HG03039 (cell line): ENCODE measurements at regions not wholly inside any gene's neighbourhood (a gene's known extent, or its start where the extent isn't known, plus 50 kb on each side); places are given as distances from the start of the nearest gene placed in this dataset.
"Not testable (repeated sequence)": the region's sequence is repeated elsewhere in the genome, so short reads cannot be mapped to it uniquely, and the experiment has no call there.

Experiments used
- ATAC-seq: cut with Tn5 transposase; IDR thresholded peaks from one replicate; pipeline ENCODE4 v1.9.1; 2021; ENCODE audit warnings: mild to moderate bottlenecking, moderate library complexity; ENCODE audit not compliant: unreplicated experiment

DNA sequence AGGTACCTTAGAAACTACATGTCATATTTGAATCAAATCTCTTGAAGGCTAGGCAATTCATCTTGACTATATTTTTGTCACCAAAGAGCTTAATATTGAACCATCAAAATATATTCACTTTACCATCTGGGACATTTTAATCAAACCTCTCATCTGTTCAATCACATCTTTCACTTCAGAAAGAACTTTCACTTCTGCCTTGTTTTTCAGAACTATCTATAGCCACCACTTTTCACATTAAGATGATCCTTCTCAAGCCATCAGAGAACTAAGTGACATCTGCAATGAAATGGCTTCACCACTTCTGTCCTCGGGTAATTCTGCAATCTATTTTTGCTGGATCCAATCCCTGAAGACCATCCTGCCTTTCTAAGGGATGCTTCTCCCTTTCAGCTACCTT lies 57.8 kb downstream of the OR2B2 start:
- ATAC-seq, result no peak

DNA sequence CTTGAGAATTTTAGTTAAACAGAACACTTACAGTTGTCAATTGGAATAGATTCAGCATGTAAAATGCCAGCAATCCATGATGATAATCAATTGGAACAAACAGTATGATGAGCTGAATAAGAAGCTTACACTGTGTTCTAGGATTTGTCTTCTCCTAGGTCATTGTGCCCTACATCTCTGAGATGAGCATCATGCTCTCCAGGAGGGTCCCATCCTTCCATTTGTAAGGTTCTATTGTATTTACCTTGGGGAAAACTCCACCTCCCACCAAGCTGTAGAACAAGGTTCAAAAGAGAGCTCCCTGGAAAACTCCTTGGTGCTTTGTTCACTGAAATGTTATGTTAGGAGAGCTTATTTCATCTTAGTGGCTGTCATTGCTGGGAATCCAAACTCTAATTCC lies 60.8 kb downstream of the OR2B2 start:
- no peak for ATAC-seq

DNA sequence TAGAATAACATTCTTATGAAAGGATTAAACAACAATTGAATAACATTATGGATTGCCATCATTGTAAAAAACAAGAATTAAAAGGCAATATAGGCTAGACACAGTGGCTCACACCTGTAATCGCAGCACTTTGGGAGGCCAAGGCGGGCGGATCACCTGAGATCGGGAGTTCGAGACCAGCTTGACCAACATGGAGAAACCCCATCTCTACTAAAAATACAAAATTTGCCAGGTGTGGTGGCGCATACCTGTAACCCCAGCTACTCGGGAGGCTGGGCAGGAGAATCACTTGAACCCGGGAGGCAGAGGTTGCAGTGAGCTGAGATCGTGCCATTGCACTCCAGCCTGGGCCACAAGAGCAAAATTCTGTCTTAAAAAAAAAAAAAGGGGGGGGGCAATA lies 63.2 kb downstream of the OR2B2 start:
- not testable (repeated sequence) for ATAC-seq

DNA sequence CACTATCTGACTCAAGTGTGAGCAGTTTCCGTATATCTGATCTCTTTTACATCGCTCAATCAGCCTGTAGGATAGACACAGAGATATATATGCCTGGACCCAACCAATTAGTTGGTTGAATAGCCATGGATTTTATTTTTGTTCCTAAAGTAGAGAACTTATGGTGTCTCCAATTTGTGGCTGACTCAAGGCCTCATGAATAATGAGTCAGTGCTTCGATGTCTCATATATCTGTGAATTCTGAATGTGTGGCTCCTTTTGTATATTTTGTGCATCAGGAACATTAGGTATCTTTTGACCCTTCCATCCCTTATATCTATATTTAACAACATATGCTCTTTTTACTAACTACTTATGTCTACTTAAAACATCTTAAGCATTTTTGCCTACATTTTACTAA lies 64.5 kb downstream of the OR2B2 start:
- ATAC-seq, result no peak

DNA sequence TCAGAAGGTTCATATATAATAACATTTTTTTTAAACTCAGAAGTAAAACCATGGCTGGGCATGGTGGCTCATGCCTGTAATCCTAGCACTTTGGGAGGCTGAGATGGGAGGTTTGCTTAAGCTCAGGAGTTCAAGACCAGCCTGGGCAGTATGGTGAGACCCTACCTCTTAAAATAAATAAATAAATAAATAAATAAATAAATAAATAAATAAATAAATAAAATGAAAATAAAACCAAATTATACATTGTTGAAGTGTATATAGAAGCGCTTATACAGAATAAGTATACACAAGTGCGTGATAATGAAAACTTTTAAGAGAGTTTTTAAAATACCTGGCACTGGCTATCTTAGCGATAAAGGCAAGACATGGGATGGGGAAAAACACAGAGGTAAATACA lies 71.6 kb downstream of the OR2B2 start:
- ATAC-seq, result no peak

DNA sequence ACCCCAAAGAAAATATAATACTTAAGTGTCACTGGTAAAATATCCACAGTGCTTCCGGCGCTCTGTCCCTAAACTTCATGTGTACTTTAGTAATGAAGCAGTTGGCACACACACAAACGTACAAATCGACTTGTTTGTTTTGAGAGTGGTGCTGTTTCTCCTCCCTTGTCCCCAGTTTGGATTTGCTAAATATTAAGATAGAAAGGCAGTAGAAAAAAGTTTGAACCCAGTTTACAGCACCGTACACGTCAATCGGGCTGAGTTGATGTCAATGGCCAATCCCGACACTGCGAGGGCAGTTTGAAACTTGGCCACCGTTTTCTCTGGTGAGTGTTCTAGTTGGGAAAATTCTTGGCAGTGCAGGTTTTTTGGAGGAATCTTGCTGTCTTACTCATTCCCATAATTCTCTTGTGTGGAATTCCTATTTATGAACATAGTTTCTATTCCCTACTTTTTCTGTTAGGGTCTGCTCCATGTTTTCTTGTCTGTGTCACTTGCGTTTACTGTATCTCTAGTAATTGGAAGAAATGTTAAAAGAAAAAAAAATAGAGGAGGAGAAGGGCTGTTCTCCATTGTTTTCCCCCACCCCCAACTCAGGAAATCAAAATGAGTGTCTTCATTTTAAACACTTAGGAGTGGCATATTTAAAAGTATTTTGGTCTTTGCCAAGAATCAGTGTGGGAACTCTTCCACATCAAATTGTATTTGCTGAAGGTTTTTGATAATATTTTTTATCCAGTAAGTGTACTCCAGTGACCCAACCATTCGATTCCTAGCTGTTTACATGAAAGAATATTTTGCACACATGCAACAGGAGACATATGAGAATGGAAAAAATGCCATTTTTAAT lies 72.3 kb downstream of the OR2B2 start:
- ATAC-seq, result no peak

DNA sequence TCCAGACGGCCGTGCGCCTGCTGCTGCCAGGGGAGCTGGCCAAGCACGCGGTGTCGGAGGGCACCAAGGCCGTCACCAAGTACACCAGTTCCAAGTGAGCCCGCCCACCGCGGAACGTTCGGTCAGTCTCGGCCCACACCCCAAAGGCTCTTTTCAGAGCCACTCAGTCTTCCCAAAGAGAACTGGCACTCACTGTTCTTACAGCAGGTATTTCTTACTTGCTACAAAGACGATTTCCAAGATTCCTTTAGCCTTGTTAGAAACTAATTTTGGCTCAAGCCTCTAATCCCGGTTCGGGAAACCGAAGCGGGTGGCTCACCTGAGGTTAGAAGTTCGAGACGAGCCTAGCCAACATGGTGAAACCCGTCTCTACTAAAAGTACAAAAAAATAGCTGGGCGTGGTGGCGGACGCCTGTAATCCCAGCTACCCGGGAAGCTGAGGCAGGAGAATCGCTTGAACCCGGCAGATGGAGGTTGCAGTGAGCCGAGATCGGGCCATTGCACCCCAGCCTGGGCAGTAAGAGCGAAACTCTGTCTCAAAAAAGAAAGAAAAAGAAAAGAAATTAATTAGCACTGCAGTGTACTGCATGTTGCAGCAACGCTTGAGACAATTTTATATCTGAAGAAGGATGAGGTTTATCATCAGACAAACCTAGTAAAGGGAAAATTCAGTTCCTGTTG lies 73.1 kb downstream of the OR2B2 start:
- ATAC-seq, result no peak

DNA sequence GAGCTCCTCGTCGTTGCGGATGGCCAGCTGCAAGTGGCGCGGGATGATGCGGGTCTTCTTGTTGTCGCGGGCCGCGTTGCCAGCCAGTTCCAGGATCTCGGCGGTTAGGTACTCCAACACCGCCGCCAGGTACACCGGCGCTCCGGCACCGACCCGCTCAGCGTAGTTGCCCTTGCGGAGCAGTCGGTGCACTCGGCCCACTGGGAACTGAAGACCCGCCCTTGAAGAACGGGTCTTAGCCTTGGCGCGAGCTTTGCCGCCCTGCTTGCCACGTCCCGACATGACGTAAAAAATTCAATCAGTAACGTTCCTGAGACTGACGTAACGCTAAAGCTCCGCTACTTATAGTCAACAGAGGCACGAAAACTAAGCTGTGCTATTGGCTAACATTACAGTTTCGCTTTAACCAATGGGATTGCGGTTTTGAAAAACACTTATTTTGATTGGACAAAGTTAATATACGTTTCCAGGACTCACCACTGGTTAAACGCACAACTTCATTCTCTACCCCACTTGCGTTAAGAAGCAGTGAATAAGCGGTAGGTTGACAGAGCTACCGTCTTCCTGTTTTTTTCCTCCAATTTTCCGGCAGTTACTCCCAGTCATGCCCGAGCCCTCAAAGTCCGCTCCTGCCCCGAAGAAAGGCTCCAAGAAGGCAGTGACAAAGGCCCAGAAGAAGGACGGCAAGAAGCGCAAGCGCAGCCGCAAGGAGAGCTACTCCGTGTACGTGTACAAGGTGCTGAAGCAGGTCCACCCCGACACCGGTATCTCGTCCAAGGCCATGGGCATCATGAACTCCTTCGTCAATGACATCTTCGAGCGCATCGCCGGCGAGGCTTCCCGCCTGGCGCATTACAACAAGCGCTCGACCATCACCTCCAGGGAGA lies 73.9 kb downstream of the OR2B2 start:
- peak; percentile 75 for ATAC-seq

DNA sequence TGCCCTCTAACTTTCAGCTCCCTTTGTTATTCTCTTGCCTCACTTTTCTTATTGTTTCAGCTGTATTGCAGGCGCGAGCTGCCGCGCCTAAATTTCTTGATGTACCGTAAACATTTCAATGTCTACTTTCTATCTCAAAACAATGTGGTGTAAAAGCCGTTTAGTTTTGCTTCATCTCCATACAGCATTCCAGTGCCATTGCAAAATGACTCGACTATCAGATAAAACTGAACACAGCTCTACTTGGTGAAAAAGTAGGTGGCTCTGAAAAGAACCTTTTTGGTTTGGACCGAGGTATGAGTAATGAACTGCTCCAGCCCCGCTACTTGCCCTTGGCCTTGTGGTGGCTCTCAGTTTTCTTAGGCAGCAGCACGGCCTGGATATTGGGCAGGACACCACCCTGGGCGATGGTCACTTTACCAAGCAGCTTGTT lies 74.6 kb downstream of the OR2B2 start:
- peak; percentile 9 for ATAC-seq

DNA sequence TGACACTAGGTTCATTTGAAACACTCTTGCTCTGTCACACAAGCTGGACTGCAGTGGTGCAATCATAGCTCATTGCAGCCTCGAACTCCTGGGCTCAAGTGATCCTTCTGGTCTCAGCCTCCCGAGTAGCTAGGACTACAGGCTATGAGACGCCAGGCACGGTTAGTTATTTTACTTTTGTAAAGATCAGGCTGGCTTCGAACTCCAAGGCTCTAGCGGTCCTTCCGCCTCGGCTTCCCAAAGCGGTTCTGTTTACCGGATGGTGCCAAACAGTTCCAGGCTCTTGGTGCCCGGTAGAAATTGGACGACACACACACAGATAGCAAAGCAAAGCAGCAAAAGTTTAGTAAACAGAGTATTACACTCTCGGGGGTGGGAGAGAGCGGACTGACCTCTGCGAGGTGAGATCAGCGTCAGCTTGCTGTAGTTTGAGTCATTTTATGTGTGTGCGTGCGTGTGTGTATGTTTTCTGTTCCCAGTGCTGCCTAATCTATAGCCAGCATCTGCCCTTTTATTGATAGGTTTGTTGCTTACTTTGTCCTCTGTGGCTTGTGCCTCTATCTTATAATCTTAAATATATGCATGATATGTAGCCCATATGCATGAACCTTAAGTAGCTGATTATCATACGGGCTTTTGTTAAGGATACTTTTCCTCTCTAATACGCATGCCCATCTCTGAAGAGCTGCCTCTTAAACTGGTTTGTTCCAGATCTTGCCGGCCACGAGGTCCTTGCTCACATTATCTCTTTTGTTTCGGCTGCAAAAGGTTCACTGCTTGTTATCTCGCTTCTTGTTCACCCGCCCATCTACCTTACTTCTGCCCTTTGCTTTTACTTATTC lies 75.2 kb downstream of the OR2B2 start:
- ATAC-seq, result peak; percentile 30

DNA sequence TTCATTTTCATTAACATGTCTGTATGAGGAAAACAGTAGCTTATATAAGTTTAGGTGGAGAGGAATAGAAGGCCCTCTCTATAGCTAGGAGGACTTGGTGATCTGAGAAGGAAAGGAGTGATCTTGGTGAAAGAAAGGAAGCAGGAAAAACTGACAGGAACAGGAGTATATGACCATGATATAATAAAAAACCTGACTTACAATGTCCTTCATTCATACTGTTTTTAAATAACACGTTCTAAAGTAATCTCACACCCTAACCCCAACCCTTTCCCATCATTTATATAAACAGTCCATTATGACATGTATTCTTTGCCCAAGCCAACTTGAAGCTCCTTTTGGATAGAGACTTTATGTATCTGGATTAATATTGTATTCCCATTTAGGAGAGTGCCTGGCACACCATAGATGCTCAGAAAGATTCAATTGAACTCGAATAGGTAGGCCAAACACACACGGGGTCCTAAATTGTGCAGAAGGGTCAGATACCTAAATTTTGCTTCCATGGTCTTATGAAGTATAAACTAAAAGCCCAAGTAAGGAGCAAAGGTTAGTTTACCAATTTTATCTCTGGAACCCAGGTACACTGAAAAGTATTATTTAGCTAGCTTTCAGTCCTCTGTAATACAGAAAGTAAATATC lies 75.9 kb downstream of the OR2B2 start:
- no peak for ATAC-seq

DNA sequence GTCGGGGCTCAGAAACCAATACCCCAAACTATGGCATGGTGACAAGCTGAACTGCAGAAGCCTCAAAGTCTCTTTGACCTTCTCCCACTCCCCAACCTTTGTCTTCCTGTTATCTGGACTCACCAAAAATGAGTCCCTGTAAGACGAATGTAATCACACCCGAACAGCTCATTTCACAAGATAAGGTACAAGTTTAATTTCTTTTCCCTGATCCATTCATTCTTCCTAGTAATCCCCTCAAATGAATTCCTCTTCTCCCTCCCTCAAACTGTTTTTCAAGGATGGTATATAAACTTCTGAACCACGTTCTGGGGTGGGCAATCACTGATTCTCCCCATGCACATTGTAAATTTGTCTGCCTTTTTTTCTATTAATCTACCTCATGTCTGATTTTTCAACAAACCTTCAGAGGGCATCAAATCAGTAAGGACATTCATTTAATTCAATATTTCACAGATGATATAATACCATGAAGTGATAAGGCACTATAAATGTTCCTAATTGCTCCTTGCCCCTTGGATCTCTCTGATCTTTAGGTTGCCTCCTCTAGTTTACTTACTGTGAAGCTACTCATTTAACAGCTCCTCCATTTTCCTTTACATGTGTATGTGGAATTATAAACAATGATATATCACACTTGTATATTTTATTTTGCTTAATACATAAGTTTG lies 77.2 kb downstream of the OR2B2 start:
- ATAC-seq, result no peak

DNA sequence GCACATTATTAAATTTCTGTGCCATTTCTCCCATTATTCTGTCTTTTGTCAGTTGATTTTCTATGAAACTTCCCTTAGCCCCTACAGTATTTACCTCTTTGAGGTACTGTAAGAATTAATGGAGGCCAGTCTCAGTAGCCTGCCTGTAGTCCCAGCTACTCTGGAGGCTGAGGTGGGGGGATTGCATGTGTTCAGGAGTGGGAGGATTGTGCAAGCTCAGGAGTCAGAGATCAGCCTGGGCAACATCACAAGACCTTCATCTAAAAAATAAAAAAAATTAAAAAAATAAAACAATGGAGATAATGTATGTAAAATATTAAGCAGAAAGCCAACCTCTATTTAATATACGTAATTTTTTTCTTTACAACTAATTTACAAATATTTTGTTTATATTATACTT lies 77.8 kb downstream of the OR2B2 start:
- ATAC-seq, result no peak

DNA sequence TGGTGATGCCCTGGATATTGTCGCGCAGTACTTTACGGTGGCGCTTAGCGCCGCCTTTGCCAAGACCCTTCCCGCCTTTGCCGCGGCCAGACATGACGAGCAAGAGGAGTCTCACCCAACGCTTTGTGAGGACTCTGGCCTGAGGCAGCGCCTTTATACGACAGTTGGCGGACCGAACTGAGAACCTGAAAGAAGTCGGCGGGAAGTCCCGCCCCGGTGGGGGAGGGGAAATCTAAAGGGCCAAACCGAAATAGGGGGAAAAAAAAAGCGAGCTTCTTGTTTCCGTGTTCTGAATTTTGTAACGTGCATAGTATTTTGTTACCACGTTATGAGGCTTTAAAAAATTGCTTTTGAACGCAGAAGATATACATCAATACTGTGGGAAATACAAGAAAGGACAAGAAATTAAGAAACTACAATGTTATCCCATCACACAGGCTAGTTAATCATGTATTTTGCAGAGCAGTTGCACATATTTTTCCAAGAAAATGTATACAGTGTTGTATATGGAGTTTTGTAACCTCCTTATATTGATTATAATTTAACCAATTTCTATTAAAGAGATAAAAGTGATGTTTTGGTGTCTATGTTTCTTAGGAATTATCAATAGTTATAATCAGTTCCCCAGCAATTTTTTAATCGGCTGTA lies 80.6 kb downstream of the OR2B2 start:
- ATAC-seq, result peak; percentile 83

DNA sequence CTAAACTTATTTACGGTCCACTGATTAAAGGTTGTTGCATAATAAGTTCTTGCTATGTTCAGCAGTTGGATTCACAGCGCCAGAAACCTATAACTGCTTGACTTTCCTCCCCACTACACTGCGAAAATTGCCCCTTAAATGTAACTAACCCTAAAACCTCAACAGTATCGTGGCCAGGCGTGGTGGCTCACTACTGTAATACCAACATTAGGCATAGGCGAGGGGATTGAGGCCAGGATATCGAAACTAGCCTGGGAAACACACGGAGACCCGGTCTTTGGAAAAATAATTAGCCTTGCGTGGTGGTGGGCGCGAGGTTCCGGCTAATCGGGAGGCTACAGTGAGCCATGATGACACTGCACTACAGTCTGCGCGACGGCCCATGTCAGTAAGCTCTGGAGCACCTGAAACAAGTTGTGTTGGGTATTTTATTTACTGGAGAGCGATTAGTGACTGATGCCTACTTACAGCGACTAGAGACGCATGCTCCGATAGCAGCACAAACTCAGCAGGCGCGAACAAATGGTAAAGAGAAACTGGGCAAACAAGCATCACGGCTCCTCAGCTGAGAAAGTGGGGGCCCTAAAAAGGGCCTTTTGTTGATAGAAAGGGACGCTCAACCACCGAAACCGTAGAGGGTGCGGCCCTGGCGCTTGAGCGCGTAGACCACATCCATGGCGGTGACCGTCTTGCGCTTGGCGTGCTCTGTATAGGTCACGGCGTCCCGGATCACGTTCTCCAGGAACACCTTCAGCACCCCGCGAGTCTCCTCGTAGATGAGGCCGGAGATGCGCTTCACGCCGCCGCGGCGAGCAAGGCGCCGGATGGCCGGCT lies 81.4 kb downstream of the OR2B2 start:
- ATAC-seq, result peak; percentile 63

DNA sequence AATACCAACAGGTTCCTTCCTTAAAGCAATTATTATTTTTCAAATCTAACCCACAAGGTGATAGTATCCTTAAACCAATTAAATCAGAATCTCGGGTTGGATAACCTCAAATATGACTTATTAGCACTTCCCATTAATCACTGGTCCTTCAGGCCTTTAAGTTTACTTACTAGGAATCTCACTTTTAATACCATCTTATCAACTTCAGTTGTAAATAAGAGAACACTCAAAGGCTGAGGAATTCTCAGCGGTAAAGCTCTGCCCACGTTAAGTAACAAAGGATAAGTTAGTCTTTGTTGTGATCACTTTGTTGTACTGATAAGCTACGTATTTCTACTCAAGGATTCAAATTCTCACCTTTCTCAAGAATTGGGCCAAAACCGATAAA lies 82.0 kb downstream of the OR2B2 start:
- ATAC-seq, result no peak

DNA sequence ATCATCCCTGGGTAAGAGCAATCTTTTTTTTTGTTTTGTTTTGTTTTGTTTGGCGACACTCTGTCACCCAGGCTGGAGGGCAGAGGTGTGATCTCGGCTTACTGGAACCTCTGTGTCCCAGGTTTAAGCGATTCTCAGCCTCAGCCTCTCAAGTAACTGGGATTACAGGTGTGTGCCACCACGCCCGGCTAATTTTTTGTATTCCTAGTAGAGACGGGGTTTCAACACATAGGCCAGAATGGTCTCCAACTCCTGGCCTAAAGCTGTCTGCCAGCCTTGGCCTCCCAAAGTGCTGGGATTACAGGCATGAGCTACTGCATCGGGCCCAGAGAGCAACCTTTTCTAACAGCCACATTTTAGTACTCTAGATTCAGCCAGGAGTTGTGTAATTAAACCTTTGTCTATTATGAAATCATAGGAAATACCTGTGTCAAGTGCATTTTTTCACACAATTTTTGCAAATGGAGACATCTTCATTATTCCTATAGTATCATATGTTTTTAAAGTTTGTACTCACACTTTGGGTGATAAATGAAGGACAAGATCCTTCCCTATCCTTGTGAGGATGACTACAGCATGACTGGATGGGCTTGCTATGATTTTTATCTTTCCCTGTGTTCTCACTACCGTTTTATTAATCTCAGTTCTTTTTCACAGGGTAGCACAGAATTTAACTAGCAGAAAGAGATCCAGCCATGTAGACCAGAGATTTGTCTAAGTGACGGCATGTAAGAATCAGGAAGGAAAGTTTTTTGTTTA lies 82.6 kb downstream of the OR2B2 start:
- no peak for ATAC-seq
